Esophagus squamous epithelium (tissue), 4 donors: ENCODE measurements at regions not wholly inside any gene's neighbourhood (a gene's known extent, or its start where the extent isn't known, plus 50 kb on each side); places are given as distances from the start of the nearest gene placed in this dataset.

ENCODE experiments used
- CTCF ChIP-seq, 6 experiments: fragments of 450-650 bp in 4 of 6; fragments of 200-600 bp in 2 of 6; sonication (generic) in 2 of 6; IDR thresholded peaks; one replicate each; pipeline ENCODE4 v1.5.1; 2016 to 2019; ENCODE audit warnings: antibody characterized with exemption in 6 of 6, mild to moderate bottlenecking in 4 of 6, moderate library complexity in 4 of 6
- POLR2A ChIP-seq, 4 donors: fragments of 450-650 bp; IDR thresholded peaks; one replicate each; pipeline ENCODE4 v1.6.1; 2017; ENCODE audit warnings: antibody characterized with exemption in 4 of 4, mild to moderate bottlenecking in 4 of 4, moderate library complexity in 3 of 4

- TF ChIP-seq CTCF (IDR thresholded peaks at IDR 0.05), result no peak
- no peak for TF ChIP-seq POLR2A (IDR thresholded peaks at IDR 0.05)
Observed at GRCh38 chr9:135414293-135414692, 65.3 kb upstream of the PPP1R26 start.
